Adrenal gland (tissue), 9 donors: ENCODE measurements at regions not wholly inside any gene's neighbourhood (a gene's known extent, or its start where the extent isn't known, plus 50 kb on each side); places are given as distances from the start of the nearest gene placed in this dataset.

Source experiments
- DNase-seq, 7 donors: peaks; one replicate each; pipeline ENCODE4 v3.0.0-alpha.2; 2019 to 2020
- H3K27ac ChIP-seq, 5 donors: fragments of 200-600 bp; sonication (generic) in 4 of 5; 1 replicate in 3 of 5; 2 replicates in 2 of 5; pipeline versions ENCODE4 v1.5.1 to v1.8.0; 2016 to 2020; ENCODE audit warnings: mild to moderate bottlenecking in 1 of 5
- H3K27me3 ChIP-seq: fragments of 200-600 bp; 2 replicates; pipeline ENCODE4 v1.8.0; 2021
- H3K36me3 ChIP-seq, 2 donors: fragments of 200-600 bp; replicated peaks in 1 of 2; 1 replicate in 1 of 2; 2 replicates in 1 of 2; pipeline versions ENCODE4 v1.5.1 to v1.8.0; 2018 to 2022
- H3K4me1 ChIP-seq, 2 donors: fragments of 200-600 bp; replicated peaks in 1 of 2; 1 replicate in 1 of 2; 2 replicates in 1 of 2; pipeline versions ENCODE4 v1.5.1 to v1.8.0; 2018 to 2021
- H3K4me3 ChIP-seq, 4 donors: fragments of 200-600 bp; sonication (generic) in 3 of 4; one replicate each; pipeline ENCODE4 v1.5.1; 2016 to 2018
- H3K9me3 ChIP-seq, 3 donors: fragments of 200-600 bp; sonication (generic) in 1 of 3; replicated peaks in 1 of 3; 1 replicate in 2 of 3; 2 replicates in 1 of 3; pipeline versions ENCODE4 v1.5.1 to v1.8.0; 2016 to 2021
- POLR2A ChIP-seq, 2 donors: fragments of 450-650 bp; IDR thresholded peaks; one replicate each; pipeline ENCODE4 v1.6.1; 2017; ENCODE audit warnings: antibody characterized with exemption in 2 of 2, mild to moderate bottlenecking in 2 of 2, moderate library complexity in 1 of 2
- WGBS, 4 donors: extraction: QIAGEN DNeasy Blood & Tissue Kit in 2 of 4; methylation state at CpG; one replicate each; pipeline versions ENCODE4 v1.1.5 to v1.1.7; 2013 to 2017; 5-methylcytosine and 5-hydroxymethylcytosine counted together
- intact Hi-C, 2 donors: fragments of 100-400 bp; cut with DNase I; formaldehyde crosslinking; loops; one replicate each; pipeline versions ENCODE4 v1.14.1 to v1.15.0; 2022 to 2023
- TF ChIP-seq, protein P1 (sequence below), 6 experiments: fragments of 450-650 bp in 4 of 6; fragments of 200-600 bp in 2 of 6; sonication (generic) in 1 of 6; IDR thresholded peaks; 1 replicate in 5 of 6; 2 replicates in 1 of 6; pipeline versions ENCODE4 v1.5.1 to v1.8.0; 2016 to 2021; ENCODE audit warnings: antibody characterized with exemption in 6 of 6, mild to moderate bottlenecking in 2 of 6, moderate library complexity in 1 of 6
- donor health status: healthy with polysubstance abuse.
- donor health status: Bipolar disorder and iron deficiency.
- donor health status: DM: yes; HTN: yes; CAD: no.
- donor health status: DM: no; HTN: no; CAD: no.
- donor health status: DM: no; HTN: no; CAD: no.

DNA sequence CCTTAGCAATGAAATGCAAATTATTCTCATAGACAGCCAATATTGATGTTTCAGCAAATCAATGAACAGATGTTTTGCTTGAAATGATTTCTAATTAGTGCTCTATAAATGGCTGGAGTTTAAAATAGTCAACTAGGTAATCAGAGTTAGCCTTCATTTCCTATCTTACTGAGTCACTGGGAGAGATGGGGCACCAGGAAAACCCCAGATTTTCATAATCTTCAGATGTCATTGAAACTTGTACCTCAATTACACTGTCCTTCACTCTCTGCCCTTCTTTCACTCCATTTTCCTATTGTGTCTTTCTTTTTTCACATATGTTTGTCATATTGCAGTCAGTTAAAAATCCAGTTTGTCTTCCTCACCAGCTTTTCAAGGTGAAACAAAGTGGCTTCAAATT is 92.7 kb downstream of the C12orf75 start:
- DNase-seq, result no peak
- H3K27me3 ChIP-seq, result no peaks in the 10 kb centered on the region
- no peak overlapping the region for H3K27ac ChIP-seq
- intact Hi-C loops, result loop anchor here in 1 of 2 donors (5.0 kb wide), 1 partner anchor 714 kb away; the partner anchor contains the start of gene NUAK1
- no peak overlapping the region for H3K4me3 ChIP-seq
- TF ChIP-seq POLR2A (IDR thresholded peaks at IDR 0.05), result no peak
- TF ChIP-seq, protein P1, sequence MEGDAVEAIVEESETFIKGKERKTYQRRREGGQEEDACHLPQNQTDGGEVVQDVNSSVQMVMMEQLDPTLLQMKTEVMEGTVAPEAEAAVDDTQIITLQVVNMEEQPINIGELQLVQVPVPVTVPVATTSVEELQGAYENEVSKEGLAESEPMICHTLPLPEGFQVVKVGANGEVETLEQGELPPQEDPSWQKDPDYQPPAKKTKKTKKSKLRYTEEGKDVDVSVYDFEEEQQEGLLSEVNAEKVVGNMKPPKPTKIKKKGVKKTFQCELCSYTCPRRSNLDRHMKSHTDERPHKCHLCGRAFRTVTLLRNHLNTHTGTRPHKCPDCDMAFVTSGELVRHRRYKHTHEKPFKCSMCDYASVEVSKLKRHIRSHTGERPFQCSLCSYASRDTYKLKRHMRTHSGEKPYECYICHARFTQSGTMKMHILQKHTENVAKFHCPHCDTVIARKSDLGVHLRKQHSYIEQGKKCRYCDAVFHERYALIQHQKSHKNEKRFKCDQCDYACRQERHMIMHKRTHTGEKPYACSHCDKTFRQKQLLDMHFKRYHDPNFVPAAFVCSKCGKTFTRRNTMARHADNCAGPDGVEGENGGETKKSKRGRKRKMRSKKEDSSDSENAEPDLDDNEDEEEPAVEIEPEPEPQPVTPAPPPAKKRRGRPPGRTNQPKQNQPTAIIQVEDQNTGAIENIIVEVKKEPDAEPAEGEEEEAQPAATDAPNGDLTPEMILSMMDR (IDR thresholded peaks at IDR 0.05), result no peak
- H3K36me3 ChIP-seq, result no peaks in the 10 kb centered on the region
- no peaks in the 10 kb centered on the region for H3K4me1 ChIP-seq
- H3K9me3 ChIP-seq, result no peaks in the 10 kb centered on the region

DNA sequence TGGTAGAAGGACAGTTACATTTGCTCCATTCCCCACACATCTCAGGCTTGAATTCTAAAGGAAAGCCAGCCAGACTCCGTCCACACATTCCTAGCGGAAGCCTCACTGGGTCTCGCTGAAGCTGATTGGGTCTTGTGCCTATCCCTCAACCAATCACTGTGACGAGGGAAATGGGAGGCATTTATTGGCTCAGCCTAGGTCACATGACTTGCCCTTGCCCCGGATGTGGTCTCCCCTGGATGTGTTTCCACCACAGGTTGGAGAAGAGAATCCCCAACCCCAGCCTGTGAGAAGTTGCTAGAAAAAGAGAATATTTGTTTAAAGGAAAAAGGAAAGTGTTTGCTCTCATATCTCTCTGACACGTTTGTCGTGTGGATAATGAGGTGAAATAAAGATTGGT is 93.4 kb downstream of the C12orf75 start:
- Histone ChIP-seq H3K36me3 (no peaks in the 10 kb centered on the region), H3K4me1 (no peaks in the 10 kb centered on the region), H3K4me3 (no peak overlapping the region), H3K9me3 (no peaks in the 10 kb centered on the region), H3K27ac (no peak overlapping the region), H3K27me3 (no peaks in the 10 kb centered on the region)
- TF ChIP-seq, protein P1 (IDR thresholded peaks at IDR 0.05), result no peak
- no peak for TF ChIP-seq POLR2A (IDR thresholded peaks at IDR 0.05)
- WGBS, 4 donors, result 88 to 97% (median 93%) methylated on average over 7 of the region's 7 CpGs
- no peak for DNase-seq
- intact Hi-C loops, result loop anchor here in 1 of 2 donors (5.0 kb wide), 1 partner anchor 713 kb away; the partner anchor contains the start of gene NUAK1

DNA sequence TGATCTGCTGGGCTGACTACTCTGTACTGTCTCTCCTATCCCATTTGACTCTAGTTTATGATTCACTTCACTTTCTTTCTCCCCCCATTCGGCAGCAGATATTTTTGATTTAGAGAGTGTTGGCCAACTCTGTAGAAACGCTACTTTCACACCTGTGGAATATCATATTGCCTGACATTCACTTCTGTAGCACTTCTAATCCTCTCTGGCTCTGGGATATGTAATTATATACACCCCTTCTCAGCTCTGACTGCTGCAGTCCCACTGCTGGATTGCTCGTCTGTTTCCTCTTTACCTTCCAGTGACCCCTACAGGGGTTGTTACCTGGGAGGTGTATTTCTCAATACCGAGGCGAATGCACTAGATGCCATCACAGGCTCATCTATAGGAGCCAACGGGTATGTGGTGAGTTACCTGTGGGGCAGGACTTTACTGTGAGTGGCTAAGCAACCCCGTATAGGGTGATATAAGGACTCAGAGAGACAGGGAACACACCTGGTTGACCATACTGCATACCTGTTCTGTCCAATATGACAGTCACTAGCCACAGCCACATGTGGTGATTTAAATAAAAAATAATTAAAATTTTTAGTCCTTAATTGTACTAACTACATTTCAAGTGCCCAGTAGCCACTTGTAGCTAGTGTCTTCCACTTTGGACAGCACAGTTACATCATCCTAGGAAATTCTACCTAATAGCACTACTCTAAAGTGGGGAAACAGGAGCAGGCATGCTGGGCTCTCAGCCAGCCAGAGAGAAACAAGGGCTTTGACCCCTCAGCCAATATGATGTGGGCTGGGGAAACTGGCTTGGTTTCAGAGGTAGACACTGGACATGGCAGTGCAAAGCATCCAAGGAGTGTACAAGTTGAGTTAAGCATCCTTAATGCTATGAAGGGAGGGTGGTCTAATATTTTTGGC is 95.0 kb downstream of the C12orf75 start:
- H3K4me1 ChIP-seq, result no peaks in the 10 kb centered on the region
- H3K4me3 ChIP-seq, result no peak overlapping the region
- no peak overlapping the region for H3K27ac ChIP-seq
- no peak for DNase-seq
- TF ChIP-seq POLR2A (IDR thresholded peaks at IDR 0.05), result no peak
- TF ChIP-seq, protein P1 (IDR thresholded peaks at IDR 0.05), result no peak
- intact Hi-C loops, result no loop called here
- no peaks in the 10 kb centered on the region for H3K9me3 ChIP-seq
- no peaks in the 10 kb centered on the region for H3K27me3 ChIP-seq
- no peaks in the 10 kb centered on the region for H3K36me3 ChIP-seq
- WGBS, 4 donors, result 77 to 87% (median 85%) methylated on average over 7 of the region's 7 CpGs

DNA sequence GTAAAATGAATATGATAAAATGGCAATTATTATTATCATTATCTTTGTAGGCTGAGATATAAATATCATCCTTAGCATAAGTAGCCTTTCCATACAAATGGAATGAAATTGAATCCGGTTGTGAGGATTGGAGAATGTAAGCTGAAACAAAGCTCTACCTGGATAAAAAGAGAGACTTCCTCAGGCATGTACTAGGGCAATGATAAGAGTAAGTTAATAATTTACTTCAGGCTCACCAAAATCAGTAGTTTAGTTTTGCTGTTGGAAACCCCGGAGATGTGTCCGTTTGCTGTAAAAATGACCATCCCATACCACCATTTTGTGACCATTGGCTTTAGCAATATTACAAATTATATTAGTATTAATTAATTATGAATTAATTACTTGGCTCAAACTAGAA is 96.3 kb downstream of the C12orf75 start:
- Histone ChIP-seq H3K36me3 (no peaks in the 10 kb centered on the region), H3K4me3 (no peak overlapping the region), H3K27ac (no peak overlapping the region), H3K9me3 (no peaks in the 10 kb centered on the region), H3K27me3 (no peaks in the 10 kb centered on the region), H3K4me1 (no peaks in the 10 kb centered on the region)
- no peak for DNase-seq
- 90 to 96% (median 91%) methylated on average over 3 of the region's 3 CpGs for WGBS, 4 donors
- TF ChIP-seq, protein P1 (IDR thresholded peaks at IDR 0.05), result no peak
- TF ChIP-seq POLR2A (IDR thresholded peaks at IDR 0.05), result no peak
- intact Hi-C loops, result no loop called here
